NCI-H748 (cell line): ENCODE measurements at regions not wholly inside any gene's neighbourhood (a gene's known extent, or its start where the extent isn't known, plus 50 kb on each side); places are given as distances from the start of the nearest gene placed in this dataset.

Source experiments
- DNase-seq: peaks from one replicate; lab custom pipeline; 2025; ENCODE audit not compliant: unreplicated experiment; lab: John Stamatoyannopoulos, UW

GRCh38 chr4:189062047-189062820 lies 878.4 kb upstream of the FRG1 start:
- no peak for DNase-seq

GRCh38 chr4:189069772-189070171 lies 870.9 kb upstream of the FRG1 start:
- DNase-seq, result no peak

GRCh38 chr4:189071241-189071640 lies 869.4 kb upstream of the FRG1 start:
- no peak for DNase-seq

- DNase-seq, result no peak
Observed at GRCh38 chr4:189073739-189074138, 866.9 kb upstream of the FRG1 start.

GRCh38 chr4:189081826-189082225 lies 858.8 kb upstream of the FRG1 start:
- DNase-seq, result no peak

- no peak for DNase-seq
Observed at GRCh38 chr4:189083769-189084168, 856.9 kb upstream of the FRG1 start.

GRCh38 chr4:189084671-189085070 lies 856.0 kb upstream of the FRG1 start:
- DNase-seq, result no peak

GRCh38 chr4:189087971-189088370 lies 852.7 kb upstream of the FRG1 start:
- no peak for DNase-seq

- DNase-seq, result peak; percentile 68
Observed at GRCh38 chr4:189088780-189089179, 851.9 kb upstream of the FRG1 start.

GRCh38 chr4:189090174-189090814 lies 850.4 kb upstream of the FRG1 start:
- peak; percentile 24 for DNase-seq

GRCh38 chr4:189092581-189092980 lies 848.1 kb upstream of the FRG1 start:
- DNase-seq, result no peak

- no peak for DNase-seq
Observed at GRCh38 chr4:189096108-189096507, 844.6 kb upstream of the FRG1 start.

GRCh38 chr4:189096717-189097116 lies 844.0 kb upstream of the FRG1 start:
- no peak for DNase-seq

- DNase-seq, result peak; percentile 79
Observed at GRCh38 chr4:189098932-189099696, 841.6 kb upstream of the FRG1 start.

GRCh38 chr4:189113389-189113888 lies 827.2 kb upstream of the FRG1 start:
- no peak for DNase-seq

GRCh38 chr4:189117426-189117825 lies 823.2 kb upstream of the FRG1 start:
- no peak for DNase-seq

GRCh38 chr4:189121336-189121735 lies 819.3 kb upstream of the FRG1 start:
- peak; percentile 75 for DNase-seq

GRCh38 chr4:189124149-189124758 lies 816.4 kb upstream of the FRG1 start:
- DNase-seq, result peak; percentile 56

- no peak for DNase-seq
Observed at GRCh38 chr4:189124791-189125190, 815.9 kb upstream of the FRG1 start.

- DNase-seq, result no peak
Observed at GRCh38 chr4:189126040-189126439, 814.6 kb upstream of the FRG1 start.

GRCh38 chr4:189128341-189128740 lies 812.3 kb upstream of the FRG1 start:
- no peak for DNase-seq
